SU-DHL-6 (cell line): ENCODE measurements at regions not wholly inside any gene's neighbourhood (a gene's known extent, or its start where the extent isn't known, plus 50 kb on each side); places are given as distances from the start of the nearest gene placed in this dataset.

ENCODE experiments used
- CTCF ChIP-seq: fragments of 200-600 bp; sonication (generic); IDR thresholded peaks from one replicate; pipeline ENCODE4 v1.5.1; 2017; ENCODE audit warnings: antibody characterized with exemption, mild to moderate bottlenecking, low read length, moderate library complexity; ENCODE audit not compliant: insufficient read depth, poor library complexity, severe bottlenecking
- EZH2phosphoT487 ChIP-seq: fragments of 200-600 bp; sonication (generic), shearing (Covaris generic); conservative IDR thresholded peaks from 2 replicates; pipeline ENCODE4 v1.6.1; 2018; ENCODE audit warnings: mild to moderate bottlenecking, antibody characterized with exemption, low read length, moderate library complexity, mixed read lengths

- TF ChIP-seq CTCF, result no peak
- no peak for TF ChIP-seq EZH2phosphoT487
These were observed 101.0 kb upstream of the IRX5 start for GRCh38 chr16:54829691-54830090.
